RWPE2 (cell line): ENCODE measurements at regions not wholly inside any gene's neighbourhood (a gene's known extent, or its start where the extent isn't known, plus 50 kb on each side); places are given as distances from the start of the nearest gene placed in this dataset.

ENCODE experiments used
- ATAC-seq: fragments of 200-7000 bp; cut with Tn5 transposase; 3 replicates; pipeline ENCODE4 v1.9.1; 2021; ENCODE audit warnings: low read depth
- DNase-seq: peaks from one replicate; pipeline ENCODE4 v3.0.0-alpha.2; 2020; ENCODE audit warnings: low spot score
- H3K27ac ChIP-seq: fragments of 450-650 bp; 2 replicates; pipeline ENCODE4 v1.5.1; 2017; ENCODE audit warnings: mild to moderate bottlenecking; ENCODE audit not compliant: poor library complexity, severe bottlenecking
- H3K27me3 ChIP-seq: fragments of 250-450 bp; sonication (Bioruptor Pico); 2 replicates; pipeline ENCODE4 v1.5.1; 2021; ENCODE audit warnings: mild to moderate bottlenecking, moderate library complexity; ENCODE audit not compliant: insufficient read depth, poor library complexity, severe bottlenecking
- H3K36me3 ChIP-seq: fragments of 250-450 bp; sonication (Bioruptor Pico); 2 replicates; pipeline ENCODE4 v1.5.1; 2020; ENCODE audit warnings: low read depth, mild to moderate bottlenecking, moderate library complexity
- H3K4me1 ChIP-seq: fragments of 250-450 bp; sonication (Bioruptor Pico); 2 replicates; pipeline ENCODE4 v1.5.1; 2021; ENCODE audit warnings: mild to moderate bottlenecking, moderate library complexity; ENCODE audit not compliant: insufficient read depth, poor library complexity, severe bottlenecking
- H3K4me3 ChIP-seq: fragments of 250-450 bp; sonication (Bioruptor Pico); 2 replicates; pipeline ENCODE4 v1.5.1; 2021; ENCODE audit warnings: mild to moderate bottlenecking, moderate library complexity; ENCODE audit not compliant: severe bottlenecking
- H3K9me3 ChIP-seq: fragments of 250-450 bp; sonication (Bioruptor Pico); 2 replicates; pipeline ENCODE4 v1.5.1; 2021; ENCODE audit warnings: mild to moderate bottlenecking, moderate library complexity; ENCODE audit not compliant: severe bottlenecking
- CTCF ChIP-seq: fragments of 450-650 bp; IDR thresholded peaks from one replicate; pipeline ENCODE4 v1.5.1; 2017; ENCODE audit warnings: mild to moderate bottlenecking, moderate library complexity; ENCODE audit not compliant: poor library complexity, severe bottlenecking

GRCh38 chr6:25174678-25175077 is 104.5 kb upstream of the CARMIL1 start:
- DNase-seq (no peak), ATAC-seq (no peak)
- peaks cover 50% of the 10 kb centered on the region for H3K4me1 ChIP-seq
- H3K27ac ChIP-seq = peak overlapping the region; percentile 100
- H3K36me3 ChIP-seq = no peaks in the 10 kb centered on the region
- no peak overlapping the region for H3K4me3 ChIP-seq
- no peaks in the 10 kb centered on the region for H3K27me3 ChIP-seq
- TF ChIP-seq CTCF = no peak
- no peaks in the 10 kb centered on the region for H3K9me3 ChIP-seq

GRCh38 chr6:25175196-25175595 is 104.0 kb upstream of the CARMIL1 start:
- ATAC-seq (peak; percentile 74), DNase-seq (peak; percentile 63)
- H3K27ac ChIP-seq = peak overlapping the region; percentile 100
- H3K27me3 ChIP-seq = no peaks in the 10 kb centered on the region
- H3K36me3 ChIP-seq = no peaks in the 10 kb centered on the region
- no peak overlapping the region for H3K4me3 ChIP-seq
- H3K4me1 ChIP-seq = peaks cover 50% of the 10 kb centered on the region
- TF ChIP-seq CTCF = no peak
- H3K9me3 ChIP-seq = no peaks in the 10 kb centered on the region

- H3K4me3 ChIP-seq = no peak overlapping the region
- no peaks in the 10 kb centered on the region for H3K9me3 ChIP-seq
- H3K36me3 ChIP-seq = no peaks in the 10 kb centered on the region
- ATAC-seq (no peak), DNase-seq (no peak)
- peaks cover 50% of the 10 kb centered on the region for H3K4me1 ChIP-seq
- peak overlapping the region; percentile 100 for H3K27ac ChIP-seq
- H3K27me3 ChIP-seq = no peaks in the 10 kb centered on the region
- TF ChIP-seq CTCF = peak; percentile 9
Measured at GRCh38 chr6:25175681-25176080, 103.5 kb upstream of the CARMIL1 start.

- Histone ChIP-seq H3K4me3 (no peak overlapping the region), H3K36me3 (no peaks in the 10 kb centered on the region), H3K4me1 (peaks cover 50% of the 10 kb centered on the region), H3K9me3 (no peaks in the 10 kb centered on the region), H3K27ac (peak overlapping the region; percentile 100), H3K27me3 (no peaks in the 10 kb centered on the region)
- DNase-seq (no peak), ATAC-seq (no peak)
- TF ChIP-seq CTCF = no peak
Measured at GRCh38 chr6:25176466-25176865, 102.7 kb upstream of the CARMIL1 start.

GRCh38 chr6:25177500-25178028 is 101.6 kb upstream of the CARMIL1 start:
- H3K4me3 ChIP-seq = no peak overlapping the region
- H3K36me3 ChIP-seq = no peaks in the 10 kb centered on the region
- ATAC-seq = no peak
- no peak for DNase-seq
- no peaks in the 10 kb centered on the region for H3K9me3 ChIP-seq
- no peak overlapping the region for H3K27ac ChIP-seq
- H3K4me1 ChIP-seq = peaks cover 47% of the 10 kb centered on the region
- H3K27me3 ChIP-seq = no peaks in the 10 kb centered on the region
- no peak for TF ChIP-seq CTCF
